ENCODE measurements at regions not wholly inside any gene's neighbourhood (a gene's known extent, or its start where the extent isn't known, plus 50 kb on each side); places are given as distances from the start of the nearest gene placed in this dataset.

DNA sequence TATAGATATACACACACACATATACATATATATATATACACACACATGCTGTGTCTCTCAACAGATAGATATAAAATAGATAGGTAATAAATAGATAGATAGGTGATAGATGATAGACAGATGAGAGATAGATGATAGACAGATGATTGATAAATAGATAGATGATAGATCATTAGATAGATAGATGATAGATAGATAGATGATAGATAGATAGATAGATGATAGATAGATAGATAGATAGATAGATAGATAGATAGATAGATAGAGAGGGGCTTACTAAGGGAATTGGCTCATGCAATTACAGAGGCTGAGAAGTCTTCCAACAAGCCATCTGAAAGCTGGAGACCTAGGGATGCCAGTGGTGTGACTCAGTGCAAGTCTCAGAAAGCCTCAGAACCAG is 394.5 kb downstream of the ICE1 start:
- no peaks in the 10 kb centered on the region for H3K4me1 ChIP-seq (ENCODE audit: insufficient read depth, low read length)
- Mint-ChIP-seq H3K4me1 (no peaks in the 10 kb centered on the region), H3K27me3 (ENCODE audit: low read depth) (no peaks in the 10 kb centered on the region), H3K4me3 (no peak overlapping the region), H3K36me3 (ENCODE audit: insufficient read depth in 1 of 3, low read depth in 3 of 3) (no peaks in the 10 kb centered on the region), H3K27ac (no peak overlapping the region), H3K9me3 (no peaks in the 10 kb centered on the region)
- no peak overlapping the region for H3K14ac ChIP-seq (ENCODE audit: insufficient read depth, low read length)
- no peak overlapping the region for H3K4me2 ChIP-seq (ENCODE audit: insufficient read depth, insufficient read length, low read length)
- H2BK20ac ChIP-seq (ENCODE audit: low read depth, low read length, poor library complexity, severe bottlenecking) = no peak overlapping the region
- H2AFZ ChIP-seq (ENCODE audit: low read length) = no peak overlapping the region
- no peaks in the 10 kb centered on the region for H3K23me2 ChIP-seq (ENCODE audit: insufficient read length, low read depth, low read length, poor library complexity, severe bottlenecking)
- no peak overlapping the region for H2BK12ac ChIP-seq (ENCODE audit: insufficient read length, low read depth, low read length)
- H2AK5ac ChIP-seq (ENCODE audit: insufficient read length, low read length) = no peak overlapping the region
- no peak overlapping the region for H3K56ac ChIP-seq (ENCODE audit: insufficient read length, low read depth, low read length)
- H3K79me2 ChIP-seq (ENCODE audit: insufficient read depth, low read length) = no peaks in the 10 kb centered on the region
- H3T11ph ChIP-seq (ENCODE audit: low read length) = no peak overlapping the region
- no peak overlapping the region for H2BK120ac ChIP-seq (ENCODE audit: low read depth, low read length, poor library complexity, severe bottlenecking)
- no peak overlapping the region for H4K5ac ChIP-seq (ENCODE audit: insufficient read length, low read depth, low read length)
- no peak overlapping the region for H3K18ac ChIP-seq (ENCODE audit: insufficient read length, low read depth, low read length)
- H3K79me1 ChIP-seq (ENCODE audit: insufficient read depth, low read depth, low read length, poor library complexity, severe bottlenecking) = no peaks in the 10 kb centered on the region
- H3K23ac ChIP-seq (ENCODE audit: insufficient read length, low read depth, low read length) = no peak overlapping the region
- H3K9ac ChIP-seq (ENCODE audit: extremely low read depth, insufficient read length, low read length) = no peak overlapping the region
- H4K8ac ChIP-seq (replicated peaks; ENCODE audit: insufficient read length, low read depth, low read length) = no peak overlapping the region
- H4K20me1 ChIP-seq (ENCODE audit: control insufficient read depth, insufficient read depth, insufficient read length) = no peaks in the 10 kb centered on the region
- H2BK5ac ChIP-seq (ENCODE audit: insufficient read length, low read length) = no peak overlapping the region
- no peak for DNase-seq
- H4K91ac ChIP-seq (ENCODE audit: insufficient read length, low read depth, low read length) = no peak overlapping the region
- no peaks in the 10 kb centered on the region for H3K27me3 ChIP-seq (ENCODE audit: insufficient read depth, low read length)
- no peak overlapping the region for H3K27ac ChIP-seq (ENCODE audit: insufficient read length, low read depth, low read length)
- H3K4ac ChIP-seq (ENCODE audit: low read depth, low read length) = no peak overlapping the region
- H3K9me3 ChIP-seq (ENCODE audit: control insufficient read depth, low read depth, low read length) = no peaks in the 10 kb centered on the region
- TF ChIP-seq, protein P1, sequence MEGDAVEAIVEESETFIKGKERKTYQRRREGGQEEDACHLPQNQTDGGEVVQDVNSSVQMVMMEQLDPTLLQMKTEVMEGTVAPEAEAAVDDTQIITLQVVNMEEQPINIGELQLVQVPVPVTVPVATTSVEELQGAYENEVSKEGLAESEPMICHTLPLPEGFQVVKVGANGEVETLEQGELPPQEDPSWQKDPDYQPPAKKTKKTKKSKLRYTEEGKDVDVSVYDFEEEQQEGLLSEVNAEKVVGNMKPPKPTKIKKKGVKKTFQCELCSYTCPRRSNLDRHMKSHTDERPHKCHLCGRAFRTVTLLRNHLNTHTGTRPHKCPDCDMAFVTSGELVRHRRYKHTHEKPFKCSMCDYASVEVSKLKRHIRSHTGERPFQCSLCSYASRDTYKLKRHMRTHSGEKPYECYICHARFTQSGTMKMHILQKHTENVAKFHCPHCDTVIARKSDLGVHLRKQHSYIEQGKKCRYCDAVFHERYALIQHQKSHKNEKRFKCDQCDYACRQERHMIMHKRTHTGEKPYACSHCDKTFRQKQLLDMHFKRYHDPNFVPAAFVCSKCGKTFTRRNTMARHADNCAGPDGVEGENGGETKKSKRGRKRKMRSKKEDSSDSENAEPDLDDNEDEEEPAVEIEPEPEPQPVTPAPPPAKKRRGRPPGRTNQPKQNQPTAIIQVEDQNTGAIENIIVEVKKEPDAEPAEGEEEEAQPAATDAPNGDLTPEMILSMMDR (conservative IDR thresholded peaks at IDR 0.05) = no peak
- no peak overlapping the region for H2BK15ac ChIP-seq (ENCODE audit: low read depth, low read length)
